Stimulated activated CD8-positive, alpha-beta memory T cell treated with anti-CD3 and anti-CD28 coated beads, Interleukin-4, amount 100 ng/mL, for 1 hour (primary cell): ENCODE measurements at regions not wholly inside any gene's neighbourhood (a gene's known extent, or its start where the extent isn't known, plus 50 kb on each side); places are given as distances from the start of the nearest gene placed in this dataset.

Experiments used
- DNase-seq, 2 donors: peaks; one replicate each; pipeline ENCODE4 v3.0.0-alpha.2; 2020; ENCODE audit warnings: low read depth in 2 of 2, low spot score in 1 of 2

DNA sequence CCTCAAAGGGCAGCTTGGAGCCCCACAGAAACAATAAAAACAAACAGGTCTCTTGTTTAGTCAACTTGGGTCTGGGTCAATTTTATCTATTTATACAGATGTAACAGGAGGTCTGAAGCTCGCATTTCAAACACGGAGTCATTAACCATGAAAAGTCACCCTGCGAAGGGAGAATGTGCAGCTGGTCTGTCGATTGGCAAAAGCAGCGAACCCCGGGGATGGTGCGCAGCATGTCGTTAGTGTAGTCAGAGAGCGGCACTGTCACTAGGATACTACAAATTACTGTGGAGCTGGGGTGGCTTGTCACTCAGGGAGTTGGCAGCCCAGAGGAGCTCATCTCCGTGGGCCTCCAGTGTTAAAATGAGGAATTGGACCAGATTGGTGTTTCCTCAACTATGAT, 190.4 kb upstream of the ARG1 start:
- no peak for DNase-seq

DNA sequence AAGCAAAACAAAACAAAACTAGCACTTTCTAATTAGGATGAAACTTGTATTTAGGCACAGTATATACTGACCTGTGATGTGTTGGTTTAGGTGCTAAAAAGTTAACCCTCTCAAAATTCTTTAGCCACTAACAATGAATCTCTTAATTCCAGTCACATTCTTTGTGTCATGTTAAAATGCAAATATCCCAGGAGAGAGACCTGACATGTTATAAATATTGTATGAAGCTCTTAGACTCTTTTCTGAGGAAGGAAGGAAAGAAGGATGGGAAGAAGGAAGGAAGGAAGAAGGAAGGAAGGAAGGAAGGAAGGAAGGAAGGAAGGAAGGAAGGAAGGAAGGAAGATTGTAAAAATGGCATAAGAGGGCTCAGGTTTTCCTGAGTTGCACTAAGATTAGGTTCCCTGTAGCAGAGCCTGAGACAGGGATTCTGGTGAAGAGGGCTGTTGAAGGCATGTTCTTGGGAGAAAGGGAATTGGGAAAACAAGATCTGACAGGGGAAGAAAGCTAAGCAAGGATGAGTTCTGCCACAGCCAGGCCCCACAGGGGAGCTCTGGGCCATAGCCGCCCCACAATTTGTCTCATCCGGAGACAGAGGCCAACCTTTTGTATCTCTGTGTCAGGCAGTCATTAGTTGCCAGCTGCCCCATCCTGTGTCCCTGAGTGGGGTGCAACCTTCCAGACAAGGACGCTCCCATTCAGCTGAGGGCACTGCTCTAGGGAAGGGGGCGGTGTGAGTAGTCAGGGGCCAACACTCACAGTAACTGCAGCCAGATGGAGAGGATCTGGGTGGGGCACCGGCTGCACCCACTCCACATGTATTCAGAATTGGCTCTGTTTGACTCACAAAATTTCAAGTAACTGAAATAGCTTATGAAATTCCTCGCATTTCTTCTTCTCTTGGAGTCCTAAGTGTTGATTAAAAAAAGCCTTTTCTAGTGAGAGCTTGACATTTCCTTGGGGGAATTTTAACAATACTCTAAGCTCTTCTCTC, 189.3 kb upstream of the ARG1 start:
- no peak for DNase-seq

DNA sequence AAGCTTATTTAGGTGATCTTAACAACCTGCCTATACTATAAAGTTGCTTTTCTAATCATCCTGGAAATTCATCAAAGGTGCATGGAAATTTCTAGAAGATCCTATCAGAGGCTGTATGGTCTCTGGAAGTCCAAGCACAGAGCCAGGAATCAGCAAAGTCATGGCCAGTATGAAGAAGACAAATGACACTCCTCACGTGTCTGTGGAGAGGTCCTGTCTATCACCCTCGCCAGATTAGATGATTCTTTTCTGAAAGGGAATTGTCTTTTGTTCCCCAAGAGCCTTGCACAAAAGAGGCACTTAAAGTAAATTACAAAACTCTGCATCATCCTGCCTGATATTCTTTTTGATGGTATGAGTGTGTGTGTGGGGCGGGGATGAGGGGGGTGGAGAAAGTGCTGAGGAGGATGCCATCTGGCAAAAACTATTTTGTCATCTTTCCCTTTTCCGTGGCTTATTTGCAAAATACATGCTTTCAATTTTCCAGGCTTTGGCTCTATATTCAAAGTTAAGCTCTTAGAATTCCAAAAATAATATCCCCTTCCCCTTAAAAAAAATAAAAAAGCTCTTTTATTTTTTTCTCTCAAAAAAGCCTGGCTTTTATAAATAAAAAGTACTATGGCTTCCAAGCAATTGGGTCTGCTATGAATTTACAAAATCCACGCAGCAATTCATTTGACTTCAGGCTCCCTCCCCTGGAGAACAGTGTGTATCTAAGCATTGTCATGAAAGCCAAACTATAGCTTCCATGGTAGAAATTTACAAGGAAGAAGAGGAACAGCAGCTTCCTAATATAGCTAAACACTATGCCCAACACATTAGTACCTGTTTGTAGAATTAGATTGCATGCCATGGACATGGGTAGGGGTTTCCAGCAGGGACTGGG, 185.2 kb upstream of the ARG1 start:
- DNase-seq, result no peak

DNA sequence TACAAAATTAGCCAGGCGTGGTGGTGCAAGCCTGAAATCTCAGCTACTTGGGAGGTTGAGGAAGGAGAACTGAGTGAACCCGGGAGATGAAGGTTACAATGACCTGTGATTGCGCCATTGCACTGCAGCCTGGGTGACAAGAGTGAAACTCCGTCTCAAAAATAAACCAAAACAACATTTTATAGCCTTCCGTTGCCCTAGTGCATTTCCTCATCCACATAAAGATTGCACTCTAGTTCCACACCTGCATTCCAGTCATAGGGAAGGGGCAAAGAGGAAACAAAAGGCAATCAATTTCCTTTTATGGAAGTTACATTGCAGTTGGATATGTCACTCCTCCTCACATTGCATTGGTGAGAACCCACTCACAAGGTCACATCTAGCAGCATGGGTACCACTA, 182.7 kb upstream of the ARG1 start:
- DNase-seq, result no peak

DNA sequence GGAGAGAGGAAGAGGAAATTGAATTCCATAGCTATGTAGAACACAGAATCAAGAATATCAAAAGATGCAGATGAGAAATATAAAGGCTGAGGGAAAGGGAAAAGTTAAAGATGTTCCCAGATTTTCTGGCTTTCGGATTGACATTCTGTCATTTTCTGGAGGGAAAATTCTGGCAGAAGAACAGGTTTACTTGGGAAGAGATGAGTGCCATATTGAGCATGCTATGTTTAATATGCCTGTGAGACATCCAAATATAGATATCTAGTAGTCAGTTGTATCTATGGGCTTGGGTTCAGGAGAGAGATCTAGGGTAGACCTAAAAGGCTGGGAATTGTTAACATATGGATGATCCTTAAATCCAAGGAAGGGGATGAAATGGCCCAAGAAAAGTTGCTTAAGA, 181.9 kb upstream of the ARG1 start:
- no peak for DNase-seq

DNA sequence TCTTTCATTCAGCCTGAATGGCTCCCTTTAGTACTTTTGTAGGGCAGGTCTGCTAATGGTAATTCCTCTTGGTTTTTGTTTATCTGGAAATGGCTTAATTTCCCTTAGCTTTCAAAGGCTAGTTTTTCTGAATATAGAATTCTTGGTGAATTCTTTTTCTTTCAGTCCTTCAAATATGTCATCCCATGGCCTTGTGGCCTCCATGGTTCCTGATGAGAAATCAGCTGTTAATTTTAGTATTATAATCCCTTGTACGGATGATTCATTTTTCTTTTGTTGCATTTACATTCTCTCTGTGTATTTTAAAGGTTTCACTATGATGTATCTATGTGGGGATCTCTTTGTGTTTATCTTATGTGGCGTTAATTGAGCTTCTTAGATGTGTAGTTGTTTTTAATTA, 179.6 kb upstream of the ARG1 start:
- no peak for DNase-seq

DNA sequence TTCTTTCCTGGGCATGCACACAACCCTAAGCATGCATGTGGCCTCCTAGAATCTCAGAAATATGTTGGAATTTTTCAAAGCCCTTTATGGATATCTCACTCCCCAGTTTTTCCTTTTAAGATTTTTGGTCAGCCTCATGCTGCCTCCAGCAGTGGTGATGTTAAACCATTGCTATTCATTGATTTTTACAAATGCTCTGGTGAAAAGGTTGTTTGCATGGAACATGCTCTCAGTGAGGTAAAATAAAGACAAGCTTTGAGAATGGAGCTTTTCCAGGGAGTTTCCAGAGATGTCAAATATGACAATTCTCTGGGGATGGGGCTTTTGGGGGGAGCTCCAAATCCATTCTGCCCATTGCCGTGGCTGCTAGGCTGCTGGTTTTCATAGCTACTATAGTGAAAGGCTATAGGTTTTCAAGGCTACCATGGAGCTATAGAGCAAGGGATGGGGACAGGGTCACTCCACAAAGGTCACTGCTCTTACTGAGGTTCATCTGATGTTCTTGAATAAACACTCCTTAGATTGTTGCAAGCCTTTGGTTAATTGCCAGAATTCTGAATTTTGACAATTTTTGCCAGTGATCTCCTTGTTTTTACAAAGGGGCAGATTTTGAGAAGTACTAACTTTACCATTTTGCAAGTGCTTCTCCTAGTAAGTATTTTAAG, 178.1 kb upstream of the ARG1 start:
- DNase-seq, result no peak

DNA sequence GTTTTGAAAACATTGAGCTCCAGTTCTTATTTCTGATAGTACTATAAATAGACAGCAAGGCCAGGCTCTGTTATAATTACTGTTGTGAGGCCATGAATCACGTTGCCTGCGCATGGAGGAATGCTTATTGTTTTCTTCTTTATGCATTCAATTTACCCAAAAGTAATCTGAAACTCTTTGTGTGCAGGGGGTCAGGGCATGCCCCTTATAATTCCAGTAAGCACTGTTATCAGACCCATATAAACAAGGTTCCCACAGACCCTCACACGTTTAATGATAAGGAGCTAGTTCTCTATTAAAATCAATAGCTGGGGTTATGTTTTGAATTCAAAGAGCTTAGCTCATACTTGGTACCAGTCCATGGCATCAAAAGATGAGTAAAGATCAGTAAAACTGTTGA, 174.8 kb upstream of the ARG1 start:
- DNase-seq, result no peak

DNA sequence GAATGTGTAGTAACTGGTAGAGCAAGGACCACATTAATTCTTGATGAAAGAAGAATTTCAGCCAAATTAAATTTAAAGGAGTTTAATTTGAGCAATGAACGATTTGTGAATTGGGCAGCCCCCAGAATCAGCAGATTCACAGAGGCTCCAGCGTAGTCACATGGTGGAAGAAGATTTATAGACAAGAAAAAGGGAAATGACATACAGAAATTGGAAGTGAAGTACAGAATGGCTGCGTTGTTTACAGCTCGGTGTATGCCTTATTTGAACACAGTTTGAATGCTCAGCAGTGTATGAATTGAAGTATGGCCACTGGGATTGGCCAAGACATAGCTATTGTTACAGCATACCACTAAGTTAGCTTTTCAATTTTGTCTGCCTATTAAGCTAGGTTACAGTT, 173.6 kb upstream of the ARG1 start:
- no peak for DNase-seq

DNA sequence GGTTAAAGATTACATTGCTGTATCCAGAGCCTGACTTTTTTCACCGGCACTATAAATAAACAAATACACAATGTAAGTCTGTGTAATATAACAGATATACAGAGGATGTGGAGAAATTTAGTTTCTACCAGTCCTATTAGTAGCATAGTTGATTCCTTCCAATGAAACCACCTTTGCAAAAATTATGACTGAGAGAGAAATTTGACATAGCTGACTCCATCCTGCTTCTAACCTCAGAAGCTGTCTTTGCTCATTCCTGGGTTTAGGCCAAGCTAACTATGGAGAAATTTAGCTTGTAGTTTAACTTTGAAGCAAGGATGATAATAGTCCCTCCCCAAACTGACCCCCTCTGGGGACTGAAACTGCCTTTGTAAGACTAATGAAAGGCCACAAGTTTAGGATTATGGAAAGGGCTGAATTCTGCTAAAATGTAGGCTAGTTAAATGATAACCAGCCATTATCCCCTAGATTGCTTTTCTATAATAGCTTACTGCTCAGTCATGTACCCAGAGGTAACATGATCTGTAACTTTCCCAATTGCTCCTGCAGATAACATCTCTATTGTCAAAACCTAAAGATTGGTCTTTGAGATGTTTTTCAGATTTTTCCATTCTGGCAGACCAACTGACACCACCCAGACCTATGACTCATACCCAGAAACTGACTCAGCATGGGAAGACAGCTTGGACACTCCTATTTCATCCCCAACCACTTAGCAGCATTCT, 172.8 kb upstream of the ARG1 start:
- no peak for DNase-seq

DNA sequence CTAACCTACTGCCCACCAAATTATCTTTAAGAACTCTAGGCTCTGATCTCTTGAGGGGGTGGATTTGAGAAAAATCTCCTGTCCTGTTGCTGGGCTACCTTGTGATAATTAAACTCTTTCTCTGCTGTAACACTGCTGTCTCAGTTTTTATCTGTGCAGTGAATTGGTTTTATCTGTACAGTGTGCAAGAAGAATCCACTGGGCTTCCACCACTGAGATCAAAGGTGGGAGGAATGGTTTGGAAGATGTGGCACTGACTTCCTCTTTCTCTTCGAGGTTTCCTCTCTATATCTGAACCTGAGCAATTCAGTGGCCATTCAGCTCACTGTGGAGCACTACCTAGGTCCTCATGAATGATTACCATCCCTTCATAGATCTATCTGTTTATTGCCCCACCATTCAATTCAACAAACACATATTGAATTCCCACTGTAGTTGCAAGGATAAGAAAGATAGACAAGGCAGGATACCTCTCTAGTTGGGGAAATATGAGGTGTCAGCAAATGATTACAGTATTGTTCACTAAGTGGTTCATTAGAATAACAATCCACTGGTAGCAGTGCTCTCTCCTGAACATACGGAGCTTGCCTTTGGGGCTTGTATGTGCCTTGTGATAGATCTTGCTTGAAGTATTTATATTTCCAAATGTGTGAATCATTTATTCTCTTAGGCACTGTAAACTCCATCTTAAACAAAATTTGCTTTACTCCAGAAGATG, 172.1 kb upstream of the ARG1 start:
- no peak for DNase-seq

DNA sequence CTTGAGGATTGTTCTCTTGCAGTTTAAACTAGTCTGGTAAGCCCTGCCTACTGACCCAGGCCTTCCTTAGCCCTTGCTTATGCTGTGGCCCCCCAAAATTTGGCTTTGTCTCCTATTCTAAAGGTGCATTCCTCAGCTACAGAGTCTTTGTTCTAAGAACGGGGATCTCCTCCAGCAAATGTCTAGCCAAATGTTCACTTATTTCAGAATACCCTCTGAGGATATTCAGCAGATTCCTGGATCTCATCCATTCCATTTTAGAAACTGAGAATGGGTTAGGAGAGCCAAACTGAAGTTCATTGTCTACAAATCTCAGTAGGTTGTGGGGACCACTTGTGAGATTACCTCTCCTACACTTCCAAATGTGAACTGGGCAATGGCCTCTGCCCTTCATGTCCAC, 164.2 kb upstream of the ARG1 start:
- no peak for DNase-seq

DNA sequence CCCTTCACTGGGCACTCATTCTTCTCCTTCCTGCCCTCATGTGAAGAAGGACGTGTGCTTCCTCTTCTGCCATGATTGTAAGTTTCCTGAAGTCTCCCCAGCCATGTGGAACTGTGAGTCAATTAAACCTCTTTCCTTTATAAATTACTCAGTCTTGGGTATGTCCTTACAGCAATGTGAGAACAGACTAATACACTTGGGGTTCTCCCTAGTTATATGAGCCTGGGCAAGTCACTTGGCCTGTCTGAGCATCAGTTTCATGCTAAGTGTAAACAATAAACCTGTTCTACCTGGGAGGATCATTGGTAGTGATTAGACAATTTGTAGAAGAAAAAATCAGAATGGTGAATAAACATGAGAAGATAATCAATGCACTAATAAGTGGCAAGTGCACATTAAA, 162.2 kb upstream of the ARG1 start:
- no peak for DNase-seq

DNA sequence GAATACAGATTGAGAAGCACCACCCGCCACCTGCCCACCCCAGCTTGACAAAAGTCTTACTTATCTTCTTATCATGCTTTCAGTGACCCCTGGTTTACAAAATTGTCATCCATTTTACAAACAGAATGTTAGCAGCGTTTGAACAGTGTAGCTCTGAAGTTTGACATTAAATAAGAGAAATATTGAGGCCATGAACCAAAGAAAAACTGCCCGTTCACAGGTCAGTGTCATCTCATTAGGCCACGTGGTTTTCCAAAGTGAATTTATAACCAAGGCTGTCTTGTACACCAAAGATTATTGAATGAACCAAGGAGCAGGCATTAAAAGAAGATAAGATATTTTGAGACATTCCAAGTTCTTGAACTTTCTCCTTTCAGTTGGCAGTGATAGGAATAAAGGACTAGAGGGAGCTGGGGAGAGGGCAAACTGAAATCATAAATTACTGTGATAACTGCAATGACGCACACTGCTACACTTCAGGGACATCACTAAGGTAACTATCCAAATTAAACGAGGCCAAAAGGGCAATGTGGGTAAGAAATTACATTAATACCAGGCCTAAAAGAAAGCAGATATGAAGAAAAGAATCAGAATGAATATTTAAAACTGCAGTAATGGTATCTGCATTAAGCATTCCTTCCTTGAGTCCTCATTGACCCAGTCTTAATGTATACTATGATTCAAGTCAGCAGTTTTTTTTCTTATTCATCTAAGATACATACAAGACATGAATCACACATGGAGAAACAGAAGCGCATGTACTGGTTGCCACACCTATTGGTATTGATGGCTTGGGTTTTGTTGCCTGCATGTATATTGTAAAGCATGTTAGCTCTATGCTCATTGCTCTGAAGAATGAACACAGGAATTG, 159.8 kb upstream of the ARG1 start:
- DNase-seq, result no peak

DNA sequence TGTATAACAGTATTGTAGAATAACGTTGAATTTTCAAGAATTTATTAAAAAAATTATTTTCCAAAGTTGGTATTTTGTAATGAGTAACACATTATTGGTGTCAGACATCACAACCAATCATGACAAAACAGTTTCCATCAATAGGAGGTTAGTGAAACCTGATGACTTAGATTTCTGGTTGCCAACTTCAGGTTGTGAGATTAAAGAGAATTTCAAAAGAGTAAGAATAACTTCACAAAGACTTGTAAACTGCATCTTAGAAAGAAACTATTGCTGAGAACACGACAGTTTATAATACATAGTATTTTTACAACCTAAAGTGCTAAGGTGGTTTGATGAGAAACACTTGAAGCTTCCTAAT, 159.2 kb upstream of the ARG1 start:
- DNase-seq, result no peak

DNA sequence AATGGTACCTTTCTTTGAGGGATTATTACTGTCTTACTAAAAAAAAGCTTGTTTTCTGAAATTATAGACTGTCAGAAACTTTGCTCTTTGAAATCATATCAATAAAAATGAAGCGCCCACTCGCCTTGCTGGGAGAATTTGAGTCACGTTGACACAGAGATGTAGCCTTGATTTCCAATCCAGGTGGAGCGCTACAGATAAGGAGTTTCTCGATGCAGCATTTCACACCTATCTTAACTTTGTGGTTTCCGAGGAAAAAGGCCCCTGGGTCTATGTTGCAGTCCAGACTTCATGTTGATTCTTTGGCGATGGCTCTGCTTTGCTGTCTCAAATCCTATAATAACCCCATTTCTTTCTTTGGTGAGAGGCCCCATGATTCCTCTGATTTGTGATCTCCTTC, 158.1 kb upstream of the ARG1 start:
- no peak for DNase-seq

DNA sequence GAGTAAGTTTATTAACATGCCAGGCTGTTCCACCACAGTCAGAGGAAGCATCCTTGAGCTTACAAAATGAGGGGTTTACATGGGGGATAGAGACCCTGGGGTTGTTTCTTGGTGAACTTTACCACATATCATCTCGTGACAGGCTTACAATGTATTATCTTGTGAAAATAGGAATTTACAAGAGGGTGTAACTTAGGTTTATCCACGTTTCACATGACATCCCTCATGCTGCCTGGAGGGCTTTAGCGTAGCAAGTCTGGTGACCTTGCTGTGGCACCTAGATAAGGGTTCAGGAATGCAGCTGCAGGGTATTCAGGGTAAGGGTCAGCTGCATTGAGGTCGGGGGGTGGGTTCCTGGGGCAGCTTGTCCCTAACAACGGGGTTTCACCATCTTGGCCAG, 154.6 kb upstream of the ARG1 start:
- DNase-seq, result no peak

DNA sequence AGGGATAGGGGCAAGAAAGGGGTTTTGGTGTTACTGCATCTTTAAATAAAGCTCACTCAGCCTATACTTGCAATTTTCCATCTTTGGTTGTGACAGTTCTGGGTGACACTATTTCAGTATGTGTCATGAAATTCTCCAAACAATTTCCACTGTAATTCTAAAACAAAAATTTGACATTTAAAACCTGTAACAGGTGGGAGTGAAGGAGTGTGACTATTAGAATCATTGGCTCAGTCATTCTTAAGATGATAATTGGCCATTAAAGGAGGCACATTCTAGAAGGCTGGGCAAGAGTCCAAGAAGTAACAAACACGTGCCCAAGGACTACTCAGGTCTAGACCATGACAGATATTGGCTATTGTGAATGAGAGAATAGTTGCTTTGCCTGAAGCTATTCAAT, 153.3 kb upstream of the ARG1 start:
- DNase-seq, result no peak

DNA sequence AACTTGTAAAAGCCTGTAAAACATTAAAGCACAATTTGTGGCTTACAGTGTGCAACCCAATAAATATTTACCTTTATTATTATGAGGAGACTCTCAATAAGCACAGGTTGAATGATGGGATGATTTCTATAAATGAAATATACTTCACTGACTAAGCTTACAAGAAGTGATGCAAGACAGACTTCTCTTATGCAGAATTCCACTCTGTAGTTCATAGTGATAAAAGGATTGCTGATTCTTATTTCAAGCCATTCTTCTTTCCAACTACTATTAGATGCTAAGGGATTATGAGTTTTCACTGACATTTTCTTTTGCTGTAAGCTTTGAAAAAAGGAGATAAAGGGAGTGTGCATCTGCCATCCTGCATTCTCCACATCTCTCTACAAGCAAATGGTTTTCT, 149.0 kb upstream of the ARG1 start:
- DNase-seq, result no peak
